ENCODE measurements at regions not wholly inside any gene's neighbourhood (a gene's known extent, or its start where the extent isn't known, plus 50 kb on each side); places are given as distances from the start of the nearest gene placed in this dataset.

GRCh38 chr3:70743754-70744153, 431.3 kb upstream of the MDFIC2 start:
- TF ChIP-seq CTCF (IDR thresholded peaks at IDR 0.05) = no peak
- TF ChIP-seq POLR2A (IDR thresholded peaks at IDR 0.05) = no peak

Measured in Peyer's patch (tissue), 4 donors.